Mesothelial cell of epicardium (in vitro differentiated cells): ENCODE measurements at regions not wholly inside any gene's neighbourhood (a gene's known extent, or its start where the extent isn't known, plus 50 kb on each side); places are given as distances from the start of the nearest gene placed in this dataset.

Experiments used
- DNase-seq, 2 experiments: peaks; one replicate each; pipeline ENCODE4 v3.0.0; 2021; ENCODE audit warnings: low spot score in 2 of 2; ENCODE audit not compliant: unreplicated experiment in 2 of 2
- H3K27ac Mint-ChIP-seq: 2 replicates; pipeline ENCODE4 v1.8.0; 2021; ENCODE audit warnings: mixed read lengths
- H3K27me3 Mint-ChIP-seq: 2 replicates; pipeline ENCODE4 v1.8.0; 2021; ENCODE audit warnings: low read depth, mixed read lengths
- H3K36me3 Mint-ChIP-seq: 2 replicates; pipeline ENCODE4 v1.8.0; 2021; ENCODE audit warnings: mixed read lengths
- H3K4me1 Mint-ChIP-seq: 2 replicates; pipeline ENCODE4 v1.8.0; 2021; ENCODE audit warnings: mixed read lengths
- H3K4me3 Mint-ChIP-seq: 2 replicates; pipeline ENCODE4 v1.8.0; 2021; ENCODE audit warnings: mild to moderate bottlenecking, moderate library complexity, mixed read lengths
- H3K9me3 Mint-ChIP-seq: 2 replicates; pipeline ENCODE4 v1.8.0; 2021; ENCODE audit warnings: mixed read lengths
- CTCF ChIP-seq: fragments of 200-600 bp; sonication (generic); IDR thresholded peaks from one replicate; pipeline ENCODE4 v1.5.0; 2021; ENCODE audit warnings: antibody characterized with exemption; ENCODE audit not compliant: unreplicated experiment

DNA sequence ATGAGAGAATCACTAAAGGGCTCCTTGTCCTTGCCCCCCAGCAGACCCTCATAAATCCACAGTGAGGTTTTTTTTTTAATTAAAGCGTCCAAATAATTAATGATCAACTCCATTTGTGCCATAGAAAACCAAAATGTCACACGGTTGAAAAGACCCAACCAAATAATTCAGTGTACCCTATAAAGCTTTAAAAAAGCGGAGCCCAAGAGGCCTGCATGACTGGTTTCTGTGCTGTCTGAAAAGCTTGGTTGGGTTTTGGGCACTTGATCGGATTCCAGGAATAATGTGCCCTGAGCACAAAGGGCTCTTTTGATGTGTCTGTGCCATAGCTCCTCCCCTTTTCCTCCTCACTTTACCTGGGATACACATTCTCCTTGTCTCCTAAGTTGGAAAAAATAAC is 523.2 kb downstream of the TNS1 start:
- no peak for DNase-seq
- H3K27me3 Mint-ChIP-seq, result no peaks in the 10 kb centered on the region
- H3K4me1 Mint-ChIP-seq, result peaks cover 34% of the 10 kb centered on the region
- no peaks in the 10 kb centered on the region for H3K36me3 Mint-ChIP-seq
- no peak overlapping the region for H3K27ac Mint-ChIP-seq
- no peak for TF ChIP-seq CTCF
- peaks cover 2% of the 10 kb centered on the region for H3K9me3 Mint-ChIP-seq
- no peak overlapping the region for H3K4me3 Mint-ChIP-seq

DNA sequence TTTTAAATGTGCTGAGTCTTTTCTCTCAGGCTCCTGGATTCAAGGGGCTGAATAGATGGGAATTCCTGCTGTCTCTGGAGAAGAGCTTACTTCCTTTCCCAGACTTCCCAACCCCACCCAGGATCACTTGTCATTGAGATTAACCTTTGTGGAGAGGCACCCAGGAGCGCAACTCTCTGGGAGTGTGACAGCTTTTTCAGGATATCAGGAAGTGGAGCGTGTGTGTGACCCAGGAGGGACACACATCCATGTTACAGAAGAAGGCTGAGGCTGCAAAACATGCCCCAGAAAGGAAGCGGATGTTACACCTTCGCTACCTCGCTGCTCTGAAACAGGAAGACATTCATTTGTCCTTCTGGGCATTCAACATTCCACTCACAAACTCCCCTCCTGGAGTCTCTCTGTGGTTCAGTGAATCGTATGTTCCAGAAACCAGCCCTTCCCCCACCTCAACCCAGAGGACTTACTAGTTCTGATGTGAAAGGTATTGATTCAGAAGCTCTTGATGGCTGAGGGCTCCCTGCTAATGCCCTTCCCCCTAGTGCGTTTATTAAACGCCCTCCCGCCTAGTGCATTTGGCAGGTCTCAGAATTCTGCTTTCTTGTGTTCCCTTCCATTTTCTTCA is 523.9 kb downstream of the TNS1 start:
- TF ChIP-seq CTCF, result no peak
- Mint-ChIP-seq H3K4me3 (no peak overlapping the region), H3K4me1 (peaks cover 34% of the 10 kb centered on the region), H3K27ac (no peak overlapping the region), H3K36me3 (no peaks in the 10 kb centered on the region), H3K27me3 (no peaks in the 10 kb centered on the region), H3K9me3 (peaks cover 2% of the 10 kb centered on the region)
- no peak for DNase-seq

GRCh38 chr2:217477583-217477982 is 525.2 kb downstream of the TNS1 start:
- no peak for DNase-seq
- H3K27ac Mint-ChIP-seq, result no peak overlapping the region
- H3K9me3 Mint-ChIP-seq, result no peaks in the 10 kb centered on the region
- TF ChIP-seq CTCF, result no peak
- no peak overlapping the region for H3K4me3 Mint-ChIP-seq
- H3K27me3 Mint-ChIP-seq, result no peaks in the 10 kb centered on the region
- no peaks in the 10 kb centered on the region for H3K36me3 Mint-ChIP-seq
- peaks cover 33% of the 10 kb centered on the region for H3K4me1 Mint-ChIP-seq

GRCh38 chr2:217475791-217476190 is 527.0 kb downstream of the TNS1 start:
- TF ChIP-seq CTCF, result no peak
- H3K9me3 Mint-ChIP-seq, result no peaks in the 10 kb centered on the region
- H3K4me3 Mint-ChIP-seq, result no peak overlapping the region
- H3K4me1 Mint-ChIP-seq, result peaks cover 17% of the 10 kb centered on the region
- no peaks in the 10 kb centered on the region for H3K27me3 Mint-ChIP-seq
- no peak for DNase-seq
- no peak overlapping the region for H3K27ac Mint-ChIP-seq
- no peaks in the 10 kb centered on the region for H3K36me3 Mint-ChIP-seq

DNA sequence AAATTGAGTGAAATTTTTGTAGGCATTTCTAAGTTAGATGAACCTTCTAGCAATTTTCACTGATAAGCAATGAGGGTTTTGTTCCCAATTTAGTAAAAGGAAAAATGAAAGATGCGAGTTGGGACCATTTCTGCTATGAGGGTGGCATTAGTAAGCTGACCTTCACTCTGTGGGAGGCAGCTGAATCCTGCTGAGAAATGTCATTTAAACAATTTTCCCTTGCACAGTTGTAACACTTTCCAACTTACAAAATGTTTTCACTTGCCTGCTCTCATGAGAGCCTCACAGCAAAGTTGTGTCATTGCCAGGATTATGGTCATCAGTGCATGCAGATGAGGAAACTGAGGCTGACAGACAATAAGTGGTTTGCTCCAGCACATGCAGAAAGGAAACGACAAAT is 527.7 kb downstream of the TNS1 start:
- H3K4me1 Mint-ChIP-seq, result peaks cover 17% of the 10 kb centered on the region
- H3K27ac Mint-ChIP-seq, result no peak overlapping the region
- H3K27me3 Mint-ChIP-seq, result no peaks in the 10 kb centered on the region
- H3K36me3 Mint-ChIP-seq, result no peaks in the 10 kb centered on the region
- H3K9me3 Mint-ChIP-seq, result no peaks in the 10 kb centered on the region
- no peak for TF ChIP-seq CTCF
- no peak for DNase-seq
- no peak overlapping the region for H3K4me3 Mint-ChIP-seq

DNA sequence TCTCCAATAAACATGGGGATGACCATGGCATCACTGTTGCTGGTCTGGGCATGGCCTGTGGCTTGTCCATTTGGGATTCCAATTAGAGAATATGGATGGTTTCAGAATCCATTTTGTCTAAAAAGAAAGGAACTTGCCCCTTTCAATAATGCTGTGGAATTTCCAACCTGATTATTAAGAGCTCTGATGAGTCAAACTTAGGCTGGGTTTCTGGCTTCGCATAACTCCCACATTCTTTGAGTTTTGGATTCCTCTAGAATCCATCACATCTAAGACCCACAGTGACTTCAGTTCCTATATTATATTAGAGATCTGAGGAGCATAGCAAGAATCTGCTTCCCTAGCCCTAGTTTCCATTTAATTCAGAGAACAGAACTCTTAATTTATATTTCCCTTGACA is 531.5 kb downstream of the TNS1 start:
- peaks cover 16% of the 10 kb centered on the region for H3K4me1 Mint-ChIP-seq
- no peak for TF ChIP-seq CTCF

More for the DNA sequence above, 531.5 kb downstream of the TNS1 start:
- Mint-ChIP-seq H3K36me3 (no peaks in the 10 kb centered on the region), H3K27ac (no peak overlapping the region), H3K9me3 (no peaks in the 10 kb centered on the region), H3K4me3 (no peak overlapping the region), H3K27me3 (no peaks in the 10 kb centered on the region)
- DNase-seq, result no peak
